Loucy (cell line): ENCODE measurements at regions not wholly inside any gene's neighbourhood (a gene's known extent, or its start where the extent isn't known, plus 50 kb on each side); places are given as distances from the start of the nearest gene placed in this dataset.

Experiments used
- EZH2phosphoT487 ChIP-seq: fragments of 200-600 bp; IDR thresholded peaks from 2 replicates; pipeline ENCODE4 v1.6.1; 2018; ENCODE audit warnings: antibody characterized with exemption, mild to moderate bottlenecking, moderate library complexity, borderline replicate concordance
- TF ChIP-seq, protein P1 (sequence below): fragments of 200-600 bp; sonication (generic); conservative IDR thresholded peaks from 2 replicates; pipeline ENCODE4 v1.5.1; 2014; ENCODE audit warnings: mild to moderate bottlenecking, antibody characterized with exemption, low read length

DNA sequence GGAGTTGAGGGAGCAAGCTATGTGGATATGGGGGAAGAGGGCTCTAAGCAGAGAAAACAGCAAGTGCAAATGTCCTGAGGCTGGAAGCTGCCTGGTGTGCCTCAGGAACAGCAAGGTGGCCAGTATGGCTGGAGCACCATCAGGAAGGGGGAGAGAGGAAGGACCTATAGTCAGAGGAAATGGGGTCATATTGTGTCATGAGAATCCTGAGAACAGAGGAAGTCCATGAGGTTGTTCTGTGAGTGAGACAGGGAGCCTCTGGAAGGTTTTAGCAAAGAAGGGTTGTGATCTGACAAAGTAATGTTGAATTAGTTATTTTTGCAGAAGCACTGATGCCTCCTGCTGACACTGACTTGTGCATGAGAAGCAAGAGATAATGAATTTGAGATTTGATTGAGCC is 204.3 kb downstream of the PTEN start:
- TF ChIP-seq, protein P1, sequence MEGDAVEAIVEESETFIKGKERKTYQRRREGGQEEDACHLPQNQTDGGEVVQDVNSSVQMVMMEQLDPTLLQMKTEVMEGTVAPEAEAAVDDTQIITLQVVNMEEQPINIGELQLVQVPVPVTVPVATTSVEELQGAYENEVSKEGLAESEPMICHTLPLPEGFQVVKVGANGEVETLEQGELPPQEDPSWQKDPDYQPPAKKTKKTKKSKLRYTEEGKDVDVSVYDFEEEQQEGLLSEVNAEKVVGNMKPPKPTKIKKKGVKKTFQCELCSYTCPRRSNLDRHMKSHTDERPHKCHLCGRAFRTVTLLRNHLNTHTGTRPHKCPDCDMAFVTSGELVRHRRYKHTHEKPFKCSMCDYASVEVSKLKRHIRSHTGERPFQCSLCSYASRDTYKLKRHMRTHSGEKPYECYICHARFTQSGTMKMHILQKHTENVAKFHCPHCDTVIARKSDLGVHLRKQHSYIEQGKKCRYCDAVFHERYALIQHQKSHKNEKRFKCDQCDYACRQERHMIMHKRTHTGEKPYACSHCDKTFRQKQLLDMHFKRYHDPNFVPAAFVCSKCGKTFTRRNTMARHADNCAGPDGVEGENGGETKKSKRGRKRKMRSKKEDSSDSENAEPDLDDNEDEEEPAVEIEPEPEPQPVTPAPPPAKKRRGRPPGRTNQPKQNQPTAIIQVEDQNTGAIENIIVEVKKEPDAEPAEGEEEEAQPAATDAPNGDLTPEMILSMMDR: no peak
- no peak for TF ChIP-seq EZH2phosphoT487
